Activated naive CD4-positive, alpha-beta T cell (primary cell): ENCODE measurements at regions not wholly inside any gene's neighbourhood (a gene's known extent, or its start where the extent isn't known, plus 50 kb on each side); places are given as distances from the start of the nearest gene placed in this dataset.

Source experiments
- DNase-seq, 4 experiments: peaks; one replicate each; lab custom pipeline; 2025; lab: John Stamatoyannopoulos, UW

GRCh38 chr1:185581020-185581419 lies 153.2 kb upstream of the HMCN1 start:
- DNase-seq: no peak

- no peak for DNase-seq
These were observed 155.9 kb upstream of the HMCN1 start for GRCh38 chr1:185578293-185578692.

GRCh38 chr1:185574139-185574875 lies 159.9 kb upstream of the HMCN1 start:
- no peak for DNase-seq

- DNase-seq: no peak
These were observed 160.5 kb upstream of the HMCN1 start for GRCh38 chr1:185573677-185574076.

GRCh38 chr1:185573162-185573561 lies 161.0 kb upstream of the HMCN1 start:
- DNase-seq: no peak

- DNase-seq: no peak
These were observed 163.2 kb upstream of the HMCN1 start for GRCh38 chr1:185570962-185571361.

- DNase-seq: no peak
These were observed 165.8 kb upstream of the HMCN1 start for GRCh38 chr1:185568155-185569123.

- DNase-seq: no peak
These were observed 166.8 kb upstream of the HMCN1 start for GRCh38 chr1:185567440-185567839.

- DNase-seq: peak in 1 of 4 experiments; percentile 11
These were observed 167.2 kb upstream of the HMCN1 start for GRCh38 chr1:185566995-185567394.

- no peak for DNase-seq
These were observed 168.9 kb upstream of the HMCN1 start for GRCh38 chr1:185565302-185565701.

- DNase-seq: no peak
These were observed 169.4 kb upstream of the HMCN1 start for GRCh38 chr1:185564816-185565215.

GRCh38 chr1:185562461-185563359 lies 171.5 kb upstream of the HMCN1 start:
- no peak for DNase-seq

- no peak for DNase-seq
These were observed 172.6 kb upstream of the HMCN1 start for GRCh38 chr1:185561629-185562028.

- DNase-seq: no peak
These were observed 173.4 kb upstream of the HMCN1 start for GRCh38 chr1:185560760-185561159.

- no peak for DNase-seq
These were observed 174.4 kb upstream of the HMCN1 start for GRCh38 chr1:185559684-185560331.

GRCh38 chr1:185559151-185559550 lies 175.0 kb upstream of the HMCN1 start:
- no peak for DNase-seq

- no peak for DNase-seq
These were observed 177.6 kb upstream of the HMCN1 start for GRCh38 chr1:185556561-185556960.

- DNase-seq: no peak
These were observed 178.4 kb upstream of the HMCN1 start for GRCh38 chr1:185555743-185556142.

- no peak for DNase-seq
These were observed 183.2 kb upstream of the HMCN1 start for GRCh38 chr1:185551008-185551407.

GRCh38 chr1:185549906-185550305 lies 184.3 kb upstream of the HMCN1 start:
- no peak for DNase-seq

GRCh38 chr1:185546029-185546428 lies 188.2 kb upstream of the HMCN1 start:
- DNase-seq: no peak
